Stomach (tissue), 8 donors: ENCODE measurements at regions not wholly inside any gene's neighbourhood (a gene's known extent, or its start where the extent isn't known, plus 50 kb on each side); places are given as distances from the start of the nearest gene placed in this dataset.

Source experiments
- DNase-seq, 2 donors: peaks; one replicate each; pipeline versions ENCODE4 v3.0.0 to v3.0.0-alpha.2; 2013 to 2019
- H3K27ac ChIP-seq, 5 donors: fragments of 200-600 bp in 4 of 5; sonication (generic) in 4 of 5; one replicate each; pipeline ENCODE4 v1.5.1; 2013 to 2019; ENCODE audit warnings: mild to moderate bottlenecking in 1 of 5, moderate library complexity in 1 of 5
- H3K27me3 ChIP-seq, 3 donors: fragments of 200-600 bp; sonication (generic); one replicate each; pipeline ENCODE4 v1.5.1; 2017 to 2019; ENCODE audit warnings: mixed run types in 1 of 3
- H3K36me3 ChIP-seq, 4 donors: fragments of 200-600 bp; sonication (generic); 1 replicate in 3 of 4; 2 replicates in 1 of 4; pipeline ENCODE4 v1.5.1; 2016 to 2019
- H3K4me1 ChIP-seq, 4 donors: fragments of 200-600 bp; sonication (generic); one replicate each; pipeline ENCODE4 v1.5.1; 2016 to 2019
- H3K4me3 ChIP-seq, 4 donors: fragments of 200-600 bp; sonication (generic) in 3 of 4; one replicate each; pipeline ENCODE4 v1.5.1; 2016 to 2019; ENCODE audit warnings: mild to moderate bottlenecking in 1 of 4
- H3K9me3 ChIP-seq, 4 donors: fragments of 200-600 bp; sonication (generic); one replicate each; pipeline ENCODE4 v1.5.1; 2016 to 2019
- EP300 ChIP-seq: sonication (generic); formaldehyde crosslinking; IDR thresholded peaks from one replicate; pipeline ENCODE4 v1.6.1; 2017; ENCODE audit warnings: antibody characterized with exemption
- POLR2A ChIP-seq, 4 donors: fragments of 450-650 bp; IDR thresholded peaks; one replicate each; pipeline ENCODE4 v1.6.1; 2016; ENCODE audit warnings: antibody characterized with exemption in 4 of 4, control low read depth in 2 of 4, mild to moderate bottlenecking in 1 of 4, moderate library complexity in 1 of 4
- POLR2AphosphoS5 ChIP-seq, 3 donors: sonication (generic); formaldehyde crosslinking; IDR thresholded peaks; one replicate each; pipeline ENCODE4 v1.6.1; 2016; ENCODE audit warnings: antibody characterized with exemption in 3 of 3
- WGBS, 5 donors: extraction: QIAGEN DNeasy Blood & Tissue Kit in 3 of 5; methylation state at CpG; one replicate each; pipeline versions ENCODE4 v1.1.5 to v1.1.7; 2013 to 2018; 5-methylcytosine and 5-hydroxymethylcytosine counted together
- intact Hi-C: fragments of 100-400 bp; cut with DNase I; formaldehyde crosslinking; loops from one replicate; pipeline ENCODE4 v1.15.1; 2023; ENCODE audit warnings: low total_unique reads
- TF ChIP-seq, protein P1 (sequence below), 7 experiments: fragments of 450-650 bp in 4 of 7; fragments of 200-600 bp in 3 of 7; sonication (generic) in 3 of 7; IDR thresholded peaks; one replicate each; pipeline ENCODE4 v1.5.1; 2016 to 2019; ENCODE audit warnings: antibody characterized with exemption in 7 of 7, control low read depth in 2 of 7, mild to moderate bottlenecking in 1 of 7
- donor health status: healthy with polysubstance abuse.
- donor health status: Bipolar disorder and iron deficiency.
- donor health status: healthy.

DNA sequence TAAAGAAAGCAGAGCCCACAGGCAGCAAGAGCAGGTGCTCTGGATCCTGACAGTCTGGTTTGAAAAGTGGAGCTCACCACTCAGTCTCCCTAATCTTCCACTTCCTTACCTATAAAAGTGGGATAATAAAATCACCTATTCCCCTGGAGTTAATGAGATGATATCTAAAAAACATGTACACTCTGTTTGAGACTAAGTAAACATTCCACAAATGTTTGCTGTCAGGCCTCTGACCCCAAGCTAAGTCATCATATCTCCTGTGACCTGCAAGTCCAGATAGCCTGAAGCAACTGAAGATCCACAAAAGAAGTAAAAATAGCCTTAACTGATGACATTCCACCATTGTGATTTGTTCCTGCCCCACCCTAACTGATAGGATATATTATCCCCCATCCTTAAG lies 1324.5 kb downstream of the XPNPEP1 start:
- H3K27ac ChIP-seq = no peak overlapping the region
- DNase-seq = no peak
- H3K4me1 ChIP-seq = no peaks in the 10 kb centered on the region
- no peaks in the 10 kb centered on the region for H3K9me3 ChIP-seq
- no peak for TF ChIP-seq POLR2A (IDR thresholded peaks at IDR 0.05)
- TF ChIP-seq, protein P1, sequence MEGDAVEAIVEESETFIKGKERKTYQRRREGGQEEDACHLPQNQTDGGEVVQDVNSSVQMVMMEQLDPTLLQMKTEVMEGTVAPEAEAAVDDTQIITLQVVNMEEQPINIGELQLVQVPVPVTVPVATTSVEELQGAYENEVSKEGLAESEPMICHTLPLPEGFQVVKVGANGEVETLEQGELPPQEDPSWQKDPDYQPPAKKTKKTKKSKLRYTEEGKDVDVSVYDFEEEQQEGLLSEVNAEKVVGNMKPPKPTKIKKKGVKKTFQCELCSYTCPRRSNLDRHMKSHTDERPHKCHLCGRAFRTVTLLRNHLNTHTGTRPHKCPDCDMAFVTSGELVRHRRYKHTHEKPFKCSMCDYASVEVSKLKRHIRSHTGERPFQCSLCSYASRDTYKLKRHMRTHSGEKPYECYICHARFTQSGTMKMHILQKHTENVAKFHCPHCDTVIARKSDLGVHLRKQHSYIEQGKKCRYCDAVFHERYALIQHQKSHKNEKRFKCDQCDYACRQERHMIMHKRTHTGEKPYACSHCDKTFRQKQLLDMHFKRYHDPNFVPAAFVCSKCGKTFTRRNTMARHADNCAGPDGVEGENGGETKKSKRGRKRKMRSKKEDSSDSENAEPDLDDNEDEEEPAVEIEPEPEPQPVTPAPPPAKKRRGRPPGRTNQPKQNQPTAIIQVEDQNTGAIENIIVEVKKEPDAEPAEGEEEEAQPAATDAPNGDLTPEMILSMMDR (IDR thresholded peaks at IDR 0.05) = no peak
- no peaks in the 10 kb centered on the region for H3K27me3 ChIP-seq
- no peaks in the 10 kb centered on the region for H3K36me3 ChIP-seq
- H3K4me3 ChIP-seq = no peak overlapping the region
- intact Hi-C loops = no loop called here

GRCh38 chr10:108598320-108598695 lies 1325.0 kb downstream of the XPNPEP1 start:
- Histone ChIP-seq H3K4me1 (no peaks in the 10 kb centered on the region), H3K36me3 (no peaks in the 10 kb centered on the region), H3K9me3 (no peaks in the 10 kb centered on the region), H3K27me3 (no peaks in the 10 kb centered on the region), H3K4me3 (no peak overlapping the region), H3K27ac (no peak overlapping the region)
- DNase-seq = no peak
- WGBS, 5 donors = 42 to 56% (median 53%) methylated on average over 1 of the region's 1 CpG
- intact Hi-C loops = no loop called here
- TF ChIP-seq POLR2AphosphoS5 (IDR thresholded peaks at IDR 0.05) (no peak), EP300 (no peak), POLR2A (IDR thresholded peaks at IDR 0.05) (no peak)
- TF ChIP-seq, protein P1 (IDR thresholded peaks at IDR 0.05) = no peak

GRCh38 chr10:108597657-108598319 lies 1325.5 kb downstream of the XPNPEP1 start:
- no peak for TF ChIP-seq POLR2AphosphoS5 (IDR thresholded peaks at IDR 0.05)
- TF ChIP-seq, protein P1 (IDR thresholded peaks at IDR 0.05) = no peak
- TF ChIP-seq EP300 = no peak
- no peak for TF ChIP-seq POLR2A (IDR thresholded peaks at IDR 0.05)
- 49 to 83% (median 62%) methylated on average over 2 of the region's 2 CpGs for WGBS, 5 donors
- H3K4me3 ChIP-seq = no peak overlapping the region
- H3K27me3 ChIP-seq = no peaks in the 10 kb centered on the region
- intact Hi-C loops = no loop called here
- no peaks in the 10 kb centered on the region for H3K9me3 ChIP-seq
- no peaks in the 10 kb centered on the region for H3K4me1 ChIP-seq
- DNase-seq = no peak
- no peak overlapping the region for H3K27ac ChIP-seq
- H3K36me3 ChIP-seq = no peaks in the 10 kb centered on the region

GRCh38 chr10:108597031-108597430 lies 1326.3 kb downstream of the XPNPEP1 start:
- intact Hi-C loops = no loop called here
- no peaks in the 10 kb centered on the region for H3K9me3 ChIP-seq
- no peak for TF ChIP-seq POLR2AphosphoS5 (IDR thresholded peaks at IDR 0.05)
- no peak for TF ChIP-seq EP300
- TF ChIP-seq, protein P1 (IDR thresholded peaks at IDR 0.05) = no peak
- TF ChIP-seq POLR2A (IDR thresholded peaks at IDR 0.05) = no peak

More at GRCh38 chr10:108597031-108597430, 1326.3 kb downstream of the XPNPEP1 start:
- no peak for DNase-seq
- no peaks in the 10 kb centered on the region for H3K4me1 ChIP-seq
- WGBS, 5 donors = 72 to 86% (median 82%) methylated on average over 6 of the region's 6 CpGs
- H3K4me3 ChIP-seq = no peak overlapping the region
- no peaks in the 10 kb centered on the region for H3K27me3 ChIP-seq
- H3K27ac ChIP-seq = no peak overlapping the region
- H3K36me3 ChIP-seq = no peaks in the 10 kb centered on the region
